ENCODE measurements at regions not wholly inside any gene's neighbourhood (a gene's known extent, or its start where the extent isn't known, plus 50 kb on each side); places are given as distances from the start of the nearest gene placed in this dataset.
"Not testable (repeated sequence)": the region's sequence is repeated elsewhere in the genome, so short reads cannot be mapped to it uniquely, and the experiment has no call there.

GRCh38 chr14:22492622-22493542 is 96.1 kb downstream of the DAD1 start:
- DNase-seq (ENCODE audit: low read depth) = no peak

GRCh38 chr14:22491683-22492621 is 97.1 kb downstream of the DAD1 start:
- no peak for DNase-seq (ENCODE audit: low read depth)

GRCh38 chr14:22491053-22491452 is 98.0 kb downstream of the DAD1 start:
- DNase-seq (ENCODE audit: low read depth) = not testable (repeated sequence)

GRCh38 chr14:22489957-22490950 is 98.8 kb downstream of the DAD1 start:
- DNase-seq (ENCODE audit: low read depth) = no peak

GRCh38 chr14:22489244-22489545 is 99.8 kb downstream of the DAD1 start:
- DNase-seq (ENCODE audit: low read depth) = no peak

GRCh38 chr14:22488522-22489243 is 100.3 kb downstream of the DAD1 start:
- no peak for DNase-seq (ENCODE audit: low read depth)

- no peak for DNase-seq (ENCODE audit: low read depth)
Measured at GRCh38 chr14:22487941-22488340, 101.1 kb downstream of the DAD1 start.

GRCh38 chr14:22487401-22487800 is 101.6 kb downstream of the DAD1 start:
- DNase-seq (ENCODE audit: low read depth) = no peak

- no peak for DNase-seq (ENCODE audit: low read depth)
Measured at GRCh38 chr14:22486675-22487074, 102.3 kb downstream of the DAD1 start.

- no peak for DNase-seq (ENCODE audit: low read depth)
Measured at GRCh38 chr14:22485649-22486048, 103.4 kb downstream of the DAD1 start.

- no peak for DNase-seq (ENCODE audit: low read depth)
Measured at GRCh38 chr14:22485178-22485577, 103.8 kb downstream of the DAD1 start.

GRCh38 chr14:22484632-22485031 is 104.4 kb downstream of the DAD1 start:
- no peak for DNase-seq (ENCODE audit: low read depth)

GRCh38 chr14:22483863-22484593 is 105.0 kb downstream of the DAD1 start:
- DNase-seq (ENCODE audit: low read depth) = no peak

GRCh38 chr14:22482782-22483553 is 106.1 kb downstream of the DAD1 start:
- DNase-seq (ENCODE audit: low read depth) = no peak

GRCh38 chr14:22482085-22482694 is 106.8 kb downstream of the DAD1 start:
- no peak for DNase-seq (ENCODE audit: low read depth)

- no peak for DNase-seq (ENCODE audit: low read depth)
Measured at GRCh38 chr14:22481546-22481945, 107.5 kb downstream of the DAD1 start.

- DNase-seq (ENCODE audit: low read depth) = no peak
Measured at GRCh38 chr14:22479776-22480464, 109.1 kb downstream of the DAD1 start.

GRCh38 chr14:22479132-22479531 is 109.9 kb downstream of the DAD1 start:
- no peak for DNase-seq (ENCODE audit: low read depth)

Measured in HT1080 (cell line).